ENCODE measurements at regions not wholly inside any gene's neighbourhood (a gene's known extent, or its start where the extent isn't known, plus 50 kb on each side); places are given as distances from the start of the nearest gene placed in this dataset.

- TF ChIP-seq ZNF462 (CRISPR knock-in tag; IDR thresholded peaks at IDR 0.05), result no peak
Measured at GRCh38 chr12:3437986-3438385, 53.0 kb upstream of the PRMT8 start (continued).

- no peak overlapping the region for H3K27ac Mint-ChIP-seq
- no peak for TF ChIP-seq CTCF (conservative IDR thresholded peaks at IDR 0.05; ENCODE audit: low read depth in 2 of 2)
- no peak for TF ChIP-seq REST (IDR thresholded peaks at IDR 0.05; ENCODE audit: unreplicated experiment)
- no peak for TF ChIP-seq ZNF331 (CRISPR knock-in tag; IDR thresholded peaks at IDR 0.05; ENCODE audit: low read depth)
- TF ChIP-seq POLR2AphosphoS5 (IDR thresholded peaks at IDR 0.05; ENCODE audit: low read depth), result no peak
Measured at GRCh38 chr12:3438401-3438800, 52.6 kb upstream of the PRMT8 start.

More at GRCh38 chr12:3438401-3438800, 52.6 kb upstream of the PRMT8 start:
- Histone ChIP-seq H2AFZ (no peak overlapping the region), H3K4me2 (no peak overlapping the region), H3F3A (replicated peaks; ENCODE audit: low read depth) (no peaks in the 10 kb centered on the region), H3K4me3 (no peak overlapping the region), H3K79me2 (replicated peaks; ENCODE audit: insufficient read depth) (no peaks in the 10 kb centered on the region), H3K4me1 (ENCODE audit: insufficient read depth) (peaks cover 9% of the 10 kb centered on the region; the same call in 1 of the 2 replicates), H4K20me1 (replicated peaks; ENCODE audit: insufficient read depth) (no peaks in the 10 kb centered on the region), H3K36me3 (ENCODE audit: insufficient read depth) (no peaks in the 10 kb centered on the region), H3K27me3 (ENCODE audit: insufficient read depth) (no peaks in the 10 kb centered on the region), H3K27ac (ENCODE audit: low read depth) (no peak overlapping the region), H3K9me2 (ENCODE audit: insufficient read depth) (no peaks in the 10 kb centered on the region)
- H3K36me3 Mint-ChIP-seq (ENCODE audit: low read depth), result no peaks in the 10 kb centered on the region
- H3K27me3 Mint-ChIP-seq (ENCODE audit: insufficient read depth, low read depth, poor library complexity), result peaks cover 9% of the 10 kb centered on the region
- DNase-seq (ENCODE audit: low spot score) (no peak), ATAC-seq (no peak)
- H3K9me3 Mint-ChIP-seq, result no peaks in the 10 kb centered on the region
- H3K4me1 Mint-ChIP-seq, result peaks cover 18% of the 10 kb centered on the region
- H3K4me3 Mint-ChIP-seq, result no peak overlapping the region

Measured in GM23338 (cell line).